ENCODE measurements at regions not wholly inside any gene's neighbourhood (a gene's known extent, or its start where the extent isn't known, plus 50 kb on each side); places are given as distances from the start of the nearest gene placed in this dataset.

GRCh38 chr2:5236249-5236648 lies 455.9 kb upstream of the SOX11 start:
- DNase-seq (ENCODE audit: low read depth): no peak

DNA sequence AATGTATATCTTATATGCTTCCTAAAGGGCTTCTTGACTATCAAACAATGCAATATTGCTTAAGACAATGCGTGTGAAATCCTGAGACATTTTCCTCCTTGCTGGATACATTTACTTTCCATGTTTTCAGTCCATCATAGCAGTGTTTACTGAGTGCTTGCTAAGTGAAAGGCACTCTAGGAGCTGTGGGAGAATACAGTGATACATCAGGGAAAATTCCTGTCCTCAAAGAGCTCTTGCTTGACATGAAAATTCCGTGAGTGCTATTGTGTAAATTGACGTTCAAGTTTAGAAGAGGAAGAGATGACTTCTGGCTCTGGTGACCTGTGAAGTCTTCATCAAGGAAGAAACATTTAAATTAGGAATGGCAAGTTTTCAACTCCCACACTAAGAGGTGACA lies 449.4 kb upstream of the SOX11 start:
- no peak for DNase-seq (ENCODE audit: low read depth)

DNA sequence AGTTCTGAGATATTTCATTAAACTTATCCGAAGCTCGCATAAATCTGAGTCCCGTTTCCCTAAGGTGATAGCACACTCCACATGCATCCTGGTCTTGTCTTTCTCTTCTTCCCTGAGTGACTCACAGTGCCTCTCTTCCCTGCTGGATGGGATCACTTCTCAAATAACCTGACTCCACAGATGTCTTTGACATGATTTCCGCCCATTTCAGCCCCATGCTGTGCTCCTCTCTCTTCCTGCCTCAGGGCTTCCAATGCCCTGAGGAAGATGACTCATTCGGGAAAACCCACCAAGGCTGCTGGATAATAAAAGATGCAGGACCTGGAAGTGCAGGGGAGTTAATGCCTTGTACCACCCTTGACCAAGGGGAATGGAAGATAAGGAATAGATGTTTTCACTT lies 441.7 kb upstream of the SOX11 start:
- DNase-seq (ENCODE audit: low read depth): no peak

- no peak for DNase-seq (ENCODE audit: low read depth)
Observed at GRCh38 chr2:5253263-5253662, 438.9 kb upstream of the SOX11 start.

DNA sequence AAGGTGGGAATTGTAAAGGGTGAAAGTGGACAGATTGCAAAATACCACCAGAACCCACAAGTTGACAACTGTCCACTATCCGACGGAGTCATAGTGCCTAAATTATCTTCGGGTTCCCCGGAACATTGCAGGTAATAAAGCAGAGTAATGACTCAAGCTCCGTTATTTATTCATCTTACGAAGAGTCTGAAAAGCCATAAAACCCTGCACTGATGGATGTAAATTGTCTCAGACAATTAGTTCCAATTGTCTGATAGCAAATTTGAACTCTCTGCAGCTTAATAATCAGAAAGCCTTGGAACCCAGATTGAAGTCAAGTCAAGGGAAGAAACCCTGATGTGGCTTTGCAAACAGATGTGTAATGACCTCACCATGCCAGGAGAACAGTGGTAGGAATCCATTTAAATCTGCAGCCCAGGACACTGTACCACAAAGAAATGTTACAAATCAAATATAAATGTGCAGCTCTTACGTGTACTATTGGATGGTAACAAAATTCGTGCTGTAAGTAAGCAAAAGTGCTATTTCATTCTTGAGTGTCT lies 437.3 kb upstream of the SOX11 start:
- no peak for DNase-seq (ENCODE audit: low read depth)

- DNase-seq (ENCODE audit: low read depth): no peak
Observed at GRCh38 chr2:5263291-5263690, 428.9 kb upstream of the SOX11 start.

GRCh38 chr2:5264361-5264760 lies 427.8 kb upstream of the SOX11 start:
- DNase-seq (ENCODE audit: low read depth): no peak

- DNase-seq (ENCODE audit: low read depth): no peak
Observed at GRCh38 chr2:5285061-5285460, 407.1 kb upstream of the SOX11 start.

GRCh38 chr2:5285872-5286769 lies 406.1 kb upstream of the SOX11 start:
- no peak for DNase-seq (ENCODE audit: low read depth)

- DNase-seq (ENCODE audit: low read depth): no peak
Observed at GRCh38 chr2:5287558-5288334, 404.4 kb upstream of the SOX11 start.

GRCh38 chr2:5290900-5291546 lies 401.2 kb upstream of the SOX11 start:
- DNase-seq (ENCODE audit: low read depth): no peak

GRCh38 chr2:5304640-5305039 lies 387.5 kb upstream of the SOX11 start:
- no peak for DNase-seq (ENCODE audit: low read depth)

DNA sequence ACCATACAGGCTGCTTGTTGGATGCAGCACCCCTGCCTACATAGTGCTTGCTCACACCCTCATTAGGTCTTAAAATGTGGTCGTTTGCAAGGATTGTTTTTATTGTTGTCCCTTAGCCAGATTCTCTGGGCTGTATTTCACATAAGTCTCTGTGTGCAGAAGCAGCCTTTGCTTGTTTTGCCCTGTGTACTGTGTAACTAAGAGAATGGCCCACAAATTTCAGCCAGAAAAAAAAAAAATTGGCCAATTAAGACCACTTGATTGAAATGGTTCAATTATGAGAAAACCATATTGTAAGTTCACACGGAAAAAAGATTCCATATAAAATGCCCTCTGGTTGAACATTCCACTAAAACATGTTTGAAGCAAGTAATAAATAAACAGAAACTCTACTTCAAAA lies 377.1 kb upstream of the SOX11 start:
- no peak for DNase-seq (ENCODE audit: low read depth)

DNA sequence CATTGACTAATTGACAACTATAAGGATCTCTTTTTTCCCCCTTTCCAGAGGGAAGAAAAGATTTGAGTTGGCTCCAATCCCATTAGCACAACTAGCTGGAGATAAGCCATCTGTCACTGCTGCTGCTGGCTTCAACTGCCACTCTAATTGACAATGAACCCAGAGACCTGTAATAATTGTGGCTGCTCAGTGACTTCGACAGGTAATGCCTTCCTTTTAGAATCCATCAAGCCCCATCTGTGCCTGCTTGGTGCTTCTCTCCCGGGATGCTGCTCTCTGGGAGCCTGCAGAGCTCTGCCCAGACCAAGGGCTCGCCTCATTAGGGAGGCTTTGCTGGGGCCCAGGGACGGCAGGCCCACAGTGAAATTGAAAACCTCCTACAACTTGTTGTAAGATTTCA lies 376.7 kb upstream of the SOX11 start:
- no peak for DNase-seq (ENCODE audit: low read depth)

- no peak for DNase-seq (ENCODE audit: low read depth)
Observed at GRCh38 chr2:5316001-5316490, 376.1 kb upstream of the SOX11 start.

DNA sequence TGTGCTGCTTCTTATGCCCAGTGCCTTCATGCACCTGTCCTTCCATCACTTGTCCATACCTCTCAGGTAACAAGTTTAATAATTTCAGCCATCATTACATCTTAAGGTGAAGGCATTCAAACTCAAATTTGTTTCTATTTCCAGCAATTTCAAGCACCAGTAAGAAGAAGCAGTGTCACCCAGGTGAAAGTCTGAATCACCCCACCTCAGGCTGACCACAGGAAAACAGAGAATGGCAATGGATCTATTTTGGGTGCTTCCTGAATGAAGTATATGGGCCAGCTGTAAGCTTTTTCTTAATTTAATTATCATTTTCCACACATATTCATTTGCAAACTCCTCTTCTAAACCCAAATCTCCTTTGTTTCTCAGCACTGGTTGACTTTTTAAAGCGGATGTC lies 372.7 kb upstream of the SOX11 start:
- DNase-seq (ENCODE audit: low read depth): no peak

- no peak for DNase-seq (ENCODE audit: low read depth)
Observed at GRCh38 chr2:5322396-5322795, 369.8 kb upstream of the SOX11 start.

DNA sequence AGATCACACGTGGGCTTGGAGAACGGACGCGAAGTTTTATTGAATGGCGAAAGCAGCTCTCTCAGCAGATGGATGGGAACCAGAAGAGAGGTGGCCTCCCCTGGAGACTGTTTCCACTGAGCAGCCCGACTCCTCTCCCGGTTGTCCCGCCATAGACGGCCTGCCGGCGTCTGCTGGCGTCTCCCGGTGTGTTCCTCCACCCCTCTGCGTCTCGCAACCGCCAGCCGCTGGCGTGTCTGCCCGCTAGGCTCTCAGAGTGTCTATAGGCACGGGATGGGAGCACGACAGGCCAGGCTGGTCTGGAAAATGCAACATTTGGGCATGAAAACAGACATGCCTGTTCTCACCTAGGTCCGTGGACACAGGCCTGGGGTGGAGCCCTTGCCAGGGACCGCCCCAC lies 366.7 kb upstream of the SOX11 start:
- no peak for DNase-seq (ENCODE audit: low read depth)

DNA sequence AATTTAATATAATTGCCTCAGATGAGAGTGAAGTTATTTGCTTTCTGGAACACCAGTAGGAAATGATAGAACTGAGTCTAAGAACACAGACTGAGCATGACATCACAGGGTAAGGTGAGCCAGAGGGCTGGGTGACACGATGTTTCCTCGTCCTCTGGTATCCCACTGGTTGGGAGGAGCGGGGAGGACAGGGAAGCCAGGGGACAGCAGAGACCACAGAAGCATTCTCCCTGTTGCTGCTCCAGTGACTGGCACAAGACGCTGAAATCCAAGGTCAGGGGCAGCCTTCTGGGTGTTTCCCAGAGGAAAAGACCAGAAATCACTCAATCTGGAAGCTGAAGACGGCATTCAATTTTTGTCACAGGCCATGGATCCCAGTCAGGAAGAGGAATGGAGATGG lies 363.4 kb upstream of the SOX11 start:
- DNase-seq (ENCODE audit: low read depth): no peak

DNA sequence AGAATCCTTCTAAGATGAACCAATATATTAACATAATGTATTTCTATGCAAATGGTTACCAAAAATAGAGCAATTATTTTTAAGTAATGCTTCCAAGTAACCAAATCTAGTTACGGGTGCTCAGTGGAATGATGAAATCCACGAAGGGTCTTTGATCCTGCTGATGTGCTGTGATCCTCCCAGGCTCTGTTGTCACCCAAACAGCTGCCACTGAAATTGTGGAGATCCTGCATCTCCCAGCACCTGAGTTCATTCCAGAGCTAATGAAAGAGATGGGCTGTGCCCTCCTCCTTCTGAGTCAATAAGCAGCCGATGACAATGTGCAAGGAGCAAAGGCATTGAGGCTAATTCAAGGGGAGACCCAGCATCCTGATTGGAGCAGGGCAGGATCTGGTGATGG lies 362.4 kb upstream of the SOX11 start:
- no peak for DNase-seq (ENCODE audit: low read depth)

DNA sequence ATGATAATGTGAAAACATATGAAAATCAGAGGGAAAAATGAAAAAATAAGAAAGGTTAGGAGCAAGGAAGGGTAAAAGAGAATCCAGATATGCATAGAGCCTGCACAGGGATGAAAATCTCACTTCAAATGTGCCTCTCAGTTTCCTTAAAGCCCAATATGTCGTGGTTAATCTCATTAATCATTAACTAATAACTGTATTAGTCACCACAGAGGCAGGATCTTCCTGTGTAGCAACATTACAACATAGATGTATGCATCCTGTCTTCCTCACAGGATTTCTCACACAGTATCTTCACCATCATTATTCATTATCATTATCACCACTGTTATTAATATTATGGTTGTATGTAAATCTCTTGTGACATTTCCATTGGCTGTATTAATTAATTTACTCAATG lies 361.2 kb upstream of the SOX11 start:
- DNase-seq (ENCODE audit: low read depth): no peak

DNA sequence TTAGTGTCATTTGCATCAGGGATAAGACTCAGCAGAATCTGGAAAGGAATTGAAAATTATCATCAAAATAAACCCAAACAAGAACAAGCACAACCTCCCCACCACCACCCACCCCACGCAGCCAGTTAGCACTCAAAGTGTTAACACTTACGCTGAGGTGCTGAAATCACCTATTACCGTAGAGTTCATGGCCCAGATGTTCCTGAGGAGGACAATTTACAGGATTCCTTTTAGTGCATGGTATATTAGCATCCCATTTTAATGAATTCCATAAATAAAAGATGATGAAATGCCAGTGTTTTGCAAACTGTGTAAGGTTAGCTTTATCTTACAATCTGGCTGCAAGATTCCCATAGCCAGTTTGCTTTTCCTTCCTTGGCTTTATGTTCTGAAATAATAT lies 359.3 kb upstream of the SOX11 start:
- no peak for DNase-seq (ENCODE audit: low read depth)
